ENCODE measurements at regions not wholly inside any gene's neighbourhood (a gene's known extent, or its start where the extent isn't known, plus 50 kb on each side); places are given as distances from the start of the nearest gene placed in this dataset.
"Not testable (repeated sequence)": the region's sequence is repeated elsewhere in the genome, so short reads cannot be mapped to it uniquely, and the experiment has no call there.

DNA sequence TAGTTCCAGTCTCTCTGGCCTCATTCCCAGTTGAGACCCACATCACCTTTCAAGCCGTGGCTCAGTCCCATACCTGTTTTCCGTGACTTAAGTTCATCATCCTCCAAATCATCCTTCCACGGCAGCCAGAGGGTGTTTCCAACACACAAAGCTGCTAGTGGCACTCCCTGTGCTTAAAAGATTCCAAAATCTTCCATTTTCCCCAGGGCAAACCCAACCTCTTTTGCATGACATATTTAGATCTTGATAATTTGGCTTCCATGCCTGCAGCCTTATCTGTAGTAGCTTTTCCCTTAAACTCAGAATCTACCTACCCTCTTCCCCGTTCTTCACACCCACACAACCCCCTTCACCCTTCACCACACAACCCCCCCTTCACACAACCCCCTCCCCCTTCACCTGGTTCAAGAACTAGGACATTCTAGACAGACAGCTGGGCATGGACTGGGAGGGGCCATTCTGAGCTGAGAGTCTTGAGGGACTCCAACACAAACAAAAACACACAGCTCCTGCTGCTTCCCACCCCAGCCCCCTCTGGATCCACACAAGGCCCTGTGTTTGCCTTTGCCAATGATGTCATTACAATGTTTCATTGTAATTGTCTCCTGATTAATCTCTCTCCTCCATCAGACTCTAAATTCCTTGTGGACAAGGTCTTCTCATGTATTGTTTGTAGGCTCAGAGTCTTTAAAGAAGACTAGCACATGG is 268.2 kb downstream of the SH3GL2 start:
- no peak for DNase-seq

DNA sequence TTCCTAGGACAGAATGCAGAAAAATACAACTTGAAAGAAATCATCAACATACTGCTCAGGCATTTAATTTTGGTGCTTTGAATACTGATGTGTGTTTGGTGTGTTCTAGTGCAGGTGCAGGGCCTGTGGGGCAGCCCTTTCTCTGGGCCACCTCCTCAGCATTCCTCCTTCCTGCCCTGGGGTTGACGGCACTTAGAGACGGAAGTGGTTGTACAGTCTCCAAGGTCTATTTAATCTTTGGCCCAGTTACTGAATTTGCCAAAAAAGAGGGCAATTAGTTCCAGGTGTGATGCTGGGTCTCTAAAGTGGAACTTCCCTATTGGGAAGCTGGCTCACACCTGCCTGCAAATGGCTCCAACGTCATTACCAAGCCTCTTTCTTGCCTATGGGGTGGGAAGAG is 269.0 kb downstream of the SH3GL2 start:
- no peak for DNase-seq

- no peak for DNase-seq
These were observed 273.2 kb downstream of the SH3GL2 start for GRCh38 chr9:17852108-17852507.

DNA sequence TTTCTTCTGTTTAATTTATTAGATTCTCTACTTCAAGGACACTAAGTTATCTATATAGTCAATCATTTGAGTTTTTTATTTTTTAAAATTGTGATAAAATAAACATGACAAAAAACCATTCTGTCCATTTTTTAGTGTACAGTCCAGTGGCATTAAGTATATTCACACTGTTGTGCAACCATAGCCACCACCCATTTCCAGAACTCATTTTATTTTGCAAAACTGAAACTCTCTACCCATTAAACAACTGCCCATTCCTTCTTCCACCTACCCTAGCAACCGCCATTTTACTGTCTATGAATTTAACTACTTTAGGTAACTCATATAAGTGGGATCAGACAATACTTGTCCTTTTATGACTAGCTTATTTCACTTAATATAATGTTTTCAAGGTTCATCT is 275.6 kb downstream of the SH3GL2 start:
- DNase-seq = no peak

DNA sequence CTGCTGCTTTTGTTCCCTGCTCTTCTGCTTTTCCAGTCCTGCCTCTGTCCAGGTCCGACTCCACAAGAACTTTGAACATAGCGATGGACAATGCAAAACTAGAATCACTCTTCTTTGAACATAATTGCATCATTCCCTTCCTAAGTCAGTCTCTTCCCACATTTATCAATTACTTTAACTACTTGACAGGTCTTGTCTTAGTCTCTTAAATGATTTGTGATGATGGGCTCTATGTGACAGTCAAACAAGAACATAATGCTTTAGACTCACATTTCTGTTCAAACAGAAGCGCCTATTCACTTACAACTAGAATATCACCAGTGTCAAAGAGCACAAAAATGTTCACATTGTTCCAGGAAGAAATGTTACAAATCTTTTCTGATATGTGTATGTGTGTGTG is 278.1 kb downstream of the SH3GL2 start:
- DNase-seq = no peak

DNA sequence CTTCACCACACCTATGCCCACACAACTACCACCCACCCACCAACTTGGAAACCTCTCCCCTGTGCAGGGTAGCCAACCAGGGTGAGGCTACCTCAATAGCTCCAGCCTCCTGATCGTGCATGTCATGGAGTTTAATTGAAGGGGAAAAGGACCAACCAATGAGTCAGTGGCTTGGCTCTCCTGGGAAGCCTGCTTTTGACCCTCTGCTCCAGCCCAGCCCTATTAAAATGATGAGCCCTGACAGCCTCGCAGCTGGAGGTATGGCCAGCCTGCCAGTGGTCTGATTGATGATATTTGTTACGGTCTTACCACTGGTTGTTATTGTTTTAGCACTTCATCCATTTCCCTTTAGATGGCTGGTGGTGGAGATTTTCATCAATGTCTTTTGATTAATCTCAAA is 280.4 kb downstream of the SH3GL2 start:
- DNase-seq = no peak

DNA sequence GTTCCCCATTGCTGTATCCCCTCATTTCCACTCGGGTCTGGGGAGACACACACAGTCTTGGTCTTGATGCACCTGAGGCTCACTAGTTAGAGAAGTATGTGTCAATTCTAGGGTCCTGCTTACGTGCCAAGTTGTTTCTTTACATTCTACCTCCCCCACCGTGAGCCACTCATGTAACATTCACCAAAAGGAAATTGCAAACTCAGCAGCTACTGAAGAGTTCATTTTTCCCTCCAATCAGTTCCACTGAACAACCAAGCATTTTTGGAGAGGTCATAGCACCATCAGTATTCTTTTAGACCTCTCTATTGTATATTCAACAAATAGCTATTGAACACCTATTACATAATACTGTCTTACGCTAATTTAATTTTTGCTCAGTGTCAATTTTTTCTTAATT is 281.1 kb downstream of the SH3GL2 start:
- no peak for DNase-seq

DNA sequence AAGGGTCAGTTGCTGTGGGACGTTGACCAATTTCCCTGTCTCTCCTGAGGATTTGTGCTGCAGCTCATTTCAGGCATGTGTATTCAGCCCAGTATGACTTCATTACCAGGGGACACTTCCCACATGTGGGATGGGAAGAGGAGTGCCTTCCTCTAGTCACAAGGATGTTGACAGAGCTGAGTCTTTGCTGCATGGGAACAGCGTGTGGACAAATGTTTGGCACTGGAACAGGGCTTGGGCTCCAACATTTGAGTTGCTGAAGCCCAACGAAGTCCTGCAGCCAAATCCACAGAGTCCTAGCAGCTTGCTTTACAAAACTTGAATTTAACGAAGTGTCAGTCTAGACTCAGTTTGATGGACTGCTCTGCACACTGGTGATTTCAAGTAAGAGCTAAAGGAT is 283.2 kb downstream of the SH3GL2 start:
- DNase-seq = no peak

- DNase-seq = no peak
These were observed 283.8 kb downstream of the SH3GL2 start for GRCh38 chr9:17862629-17863028.

DNA sequence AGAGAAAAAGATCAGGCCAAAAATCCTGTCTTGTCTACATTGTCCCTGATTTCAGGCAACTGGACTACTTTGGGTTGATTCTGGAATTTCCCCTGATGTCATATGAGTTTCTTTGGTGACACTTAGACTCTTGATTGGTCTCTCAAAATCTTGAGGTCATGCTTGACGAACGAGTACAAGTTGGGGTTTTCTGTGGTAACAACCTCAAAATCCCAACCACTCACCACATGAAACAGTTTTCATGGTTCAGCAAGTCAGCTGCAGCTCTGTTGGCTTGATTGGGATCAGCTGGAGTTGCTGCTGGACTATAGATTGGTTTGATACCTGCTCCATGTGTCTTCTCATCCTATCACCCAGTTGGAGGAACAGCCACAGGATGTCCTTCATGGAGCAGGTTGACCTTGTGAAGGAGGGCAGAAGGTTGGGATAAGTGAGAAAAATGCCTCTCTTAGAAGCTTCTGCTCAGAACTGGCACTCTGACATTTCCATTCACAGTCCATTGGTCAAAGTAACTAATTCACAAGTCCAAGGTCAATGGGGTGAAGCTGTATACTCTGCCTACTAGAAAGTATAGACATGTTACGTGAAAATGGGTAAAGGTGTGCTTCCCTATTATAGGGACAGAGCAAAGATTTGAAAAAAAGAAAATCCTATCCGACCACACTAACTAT is 284.5 kb downstream of the SH3GL2 start:
- no peak for DNase-seq

DNA sequence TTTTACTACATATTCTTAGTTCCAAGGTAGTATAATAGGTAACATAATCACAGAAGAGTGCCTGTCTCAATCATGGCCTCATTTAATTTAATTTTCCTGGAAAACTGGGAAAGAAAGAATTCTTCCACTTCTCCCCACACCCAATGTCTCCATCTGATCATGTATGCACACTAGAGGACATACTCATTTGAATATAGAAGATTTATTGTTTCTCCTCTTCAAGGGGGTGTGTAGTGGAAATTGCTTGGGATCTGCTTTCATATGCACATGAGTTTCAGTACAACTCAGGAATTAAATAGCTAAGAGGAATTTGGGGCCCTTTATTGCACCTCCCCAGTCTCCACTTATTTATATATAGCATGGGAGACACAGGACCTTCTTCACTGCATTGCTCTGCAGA is 285.1 kb downstream of the SH3GL2 start:
- no peak for DNase-seq

- DNase-seq = no peak
These were observed 286.1 kb downstream of the SH3GL2 start for GRCh38 chr9:17864951-17865350.

- no peak for DNase-seq
These were observed 287.0 kb downstream of the SH3GL2 start for GRCh38 chr9:17865881-17866280.

GRCh38 chr9:17870722-17871121 is 291.9 kb downstream of the SH3GL2 start:
- DNase-seq = no peak

DNA sequence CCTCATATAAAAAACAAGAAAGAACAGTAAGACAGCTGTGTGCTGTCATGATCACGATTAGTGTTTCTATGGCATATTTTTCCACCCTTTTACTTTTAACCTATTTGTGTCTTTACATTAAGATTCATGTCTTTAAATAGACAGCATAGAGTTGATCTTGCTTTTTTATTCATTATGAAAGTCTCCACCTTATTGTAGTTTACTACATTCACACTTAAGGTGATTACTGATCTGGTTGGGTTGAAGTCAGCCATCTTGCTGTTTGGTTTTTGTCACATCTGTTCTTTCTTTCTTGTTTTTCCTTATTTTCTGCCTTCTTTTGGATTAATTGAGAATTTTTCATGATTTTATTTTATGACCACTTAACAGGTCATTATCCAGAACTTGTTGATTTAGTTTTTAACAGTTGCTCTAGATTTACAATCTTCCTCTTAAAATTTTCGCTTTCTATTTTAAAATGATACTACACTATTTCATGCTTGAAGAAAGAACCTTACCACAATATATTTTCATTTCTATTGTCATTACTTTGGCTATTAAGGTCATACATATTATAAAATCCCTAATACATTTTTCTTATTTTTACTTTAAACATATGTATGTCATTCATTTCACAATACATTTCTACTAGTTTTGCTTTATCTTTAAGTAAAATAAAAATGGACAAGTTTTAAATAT is 292.5 kb downstream of the SH3GL2 start:
- DNase-seq = no peak

DNA sequence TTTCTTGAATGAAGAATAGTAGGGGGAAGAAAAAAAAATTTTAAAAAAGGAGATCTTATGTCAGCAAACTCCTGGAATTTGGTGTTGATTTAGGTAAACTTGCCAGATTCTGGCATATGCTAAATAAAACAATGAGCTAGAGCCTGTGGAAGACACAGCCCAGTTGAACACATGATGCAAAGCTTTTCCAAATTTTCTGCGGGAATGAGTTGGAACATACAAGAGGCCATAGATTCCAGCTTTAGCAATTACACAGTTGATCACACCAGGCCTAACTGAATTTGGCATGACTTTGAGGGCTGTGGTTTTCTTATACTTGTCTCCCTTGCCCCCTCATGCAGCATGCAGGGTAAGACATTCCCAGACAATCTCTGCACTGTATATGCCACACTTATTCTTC is 297.0 kb downstream of the SH3GL2 start:
- no peak for DNase-seq

DNA sequence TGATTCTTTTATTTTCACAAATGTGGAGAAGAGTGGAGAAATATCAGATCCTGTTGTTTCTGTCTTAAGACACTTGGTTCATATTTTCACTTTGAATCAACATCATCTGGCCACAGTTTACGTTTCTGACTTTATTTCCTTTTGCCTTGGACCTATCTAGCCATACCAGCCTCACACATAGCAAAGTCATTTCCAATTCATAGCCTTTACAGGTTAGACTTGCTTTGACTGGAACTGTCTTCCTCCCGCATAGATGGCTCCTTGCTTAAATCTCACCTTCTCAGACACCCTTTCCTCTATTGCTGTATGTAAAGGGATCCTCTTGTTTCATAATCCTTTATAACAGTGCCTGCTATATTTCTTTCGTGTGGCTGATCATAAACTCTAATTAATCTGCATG is 297.8 kb downstream of the SH3GL2 start:
- DNase-seq = no peak

DNA sequence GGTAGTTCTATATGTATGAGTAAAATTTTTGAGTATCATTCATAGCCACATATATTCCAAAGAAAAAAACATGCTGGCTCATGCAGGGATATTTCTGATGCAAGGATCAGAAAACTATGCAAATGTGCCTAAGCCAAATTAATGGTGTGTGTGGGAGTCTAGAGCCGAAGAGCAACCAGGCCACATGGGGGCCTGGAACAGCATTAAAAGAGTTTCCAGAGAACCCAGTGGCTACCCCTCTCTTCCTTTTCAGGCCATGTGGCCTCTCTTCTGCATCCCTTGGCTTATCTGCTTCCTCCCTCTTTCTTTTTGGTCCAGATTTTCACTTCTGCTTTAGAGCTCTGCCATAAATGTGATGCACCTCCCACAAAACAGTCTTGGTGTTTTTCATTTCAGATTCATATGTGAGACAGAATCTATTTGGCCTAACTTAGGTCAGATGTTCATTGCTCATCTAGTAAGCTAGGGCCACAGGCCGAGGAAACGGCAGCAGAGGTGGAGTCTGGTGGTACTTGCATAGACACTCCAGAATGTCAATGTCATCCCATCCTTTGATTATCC is 300.0 kb downstream of the SH3GL2 start:
- DNase-seq = no peak

DNA sequence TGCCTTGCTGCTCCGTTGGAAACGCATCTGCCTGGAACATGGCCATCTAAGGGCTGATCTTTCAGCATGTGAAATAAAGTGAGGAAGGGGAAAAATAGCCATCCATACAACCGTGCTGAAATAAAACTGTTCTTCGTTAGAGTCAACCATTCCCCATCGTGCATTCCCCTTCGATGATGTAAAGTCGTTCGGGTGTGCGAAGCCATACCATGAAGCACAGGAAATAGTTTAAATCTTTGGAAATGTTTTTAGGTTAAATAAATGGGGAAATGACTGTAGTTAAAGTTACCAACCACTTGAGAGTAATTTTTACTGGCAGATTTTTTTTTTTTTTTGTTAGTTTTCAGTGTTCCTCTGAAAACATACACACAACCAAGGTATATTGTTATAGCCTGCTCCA is 302.5 kb downstream of the SH3GL2 start:
- no peak for DNase-seq

- DNase-seq = no peak
These were observed 304.1 kb downstream of the SH3GL2 start for GRCh38 chr9:17882688-17883594.

- DNase-seq = no peak
These were observed 309.2 kb downstream of the SH3GL2 start for GRCh38 chr9:17888066-17888465.

DNA sequence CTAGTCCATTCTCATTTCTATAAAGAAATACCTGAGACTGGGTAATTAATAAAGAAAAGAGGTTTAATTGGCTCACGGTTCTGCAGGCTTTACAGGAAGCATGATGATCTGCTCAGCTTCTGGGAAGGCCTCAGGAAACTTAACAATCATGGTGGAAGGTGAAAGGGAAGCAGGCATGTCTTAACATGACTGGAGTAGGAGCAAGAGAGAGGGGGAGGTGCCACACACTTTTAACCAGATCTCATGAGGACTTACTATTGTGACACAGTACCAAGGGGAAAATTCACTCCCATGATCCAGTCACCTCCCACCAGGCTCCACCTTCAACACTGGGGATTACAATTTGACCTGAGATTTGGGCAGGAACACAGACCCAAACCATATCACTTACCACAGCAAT is 310.1 kb downstream of the SH3GL2 start:
- not testable (repeated sequence) for DNase-seq

All from bone marrow (tissue), 2 donors.